Heart right ventricle (tissue), 16 donors: ENCODE measurements at regions not wholly inside any gene's neighbourhood (a gene's known extent, or its start where the extent isn't known, plus 50 kb on each side); places are given as distances from the start of the nearest gene placed in this dataset.

Source experiments
- ATAC-seq, 8 donors: fragments of 200-7000 bp; cut with Tn5 transposase; one replicate each; pipeline ENCODE4 v1.9.1; 2020; ENCODE audit warnings: mild to moderate bottlenecking in 8 of 8, moderate library complexity in 8 of 8, moderate number of reproducible peaks in 1 of 8
- DNase-seq, 2 donors: peaks; one replicate each; pipeline ENCODE4 v3.0.0-alpha.2; 2020
- H3K27ac ChIP-seq, 10 donors: fragments of 200-600 bp; sonication (generic) in 2 of 10; one replicate each; pipeline versions ENCODE4 v1.5.0 to v1.8.0; 2020 to 2022; ENCODE audit warnings: mild to moderate bottlenecking in 3 of 10
- H3K27me3 ChIP-seq, 7 donors: fragments of 200-600 bp; one replicate each; pipeline ENCODE4 v1.8.0; 2021 to 2022; ENCODE audit warnings: mild to moderate bottlenecking in 2 of 7
- H3K36me3 ChIP-seq, 9 donors: fragments of 200-600 bp; sonication (generic) in 1 of 9; one replicate each; pipeline versions ENCODE4 v1.5.0 to v1.8.0; 2020 to 2022; ENCODE audit warnings: mild to moderate bottlenecking in 2 of 9
- H3K4me1 ChIP-seq, 9 donors: fragments of 200-600 bp; sonication (generic) in 1 of 9; one replicate each; pipeline versions ENCODE4 v1.5.0 to v1.8.0; 2020 to 2022; ENCODE audit warnings: mild to moderate bottlenecking in 4 of 9
- H3K4me3 ChIP-seq, 10 donors: fragments of 200-600 bp; sonication (generic) in 2 of 10; one replicate each; pipeline versions ENCODE4 v1.5.0 to v1.8.0; 2020 to 2022; ENCODE audit warnings: mild to moderate bottlenecking in 7 of 10, moderate library complexity in 2 of 10
- H3K9me3 ChIP-seq, 11 donors: fragments of 200-600 bp in 10 of 11; sonication (generic) in 2 of 11; one replicate each; pipeline versions ENCODE4 v1.5.0 to v1.8.0; 2013 to 2022; ENCODE audit warnings: mild to moderate bottlenecking in 2 of 11, control low read depth in 1 of 11, moderate library complexity in 1 of 11
- WGBS, 2 donors: extraction: QIAGEN DNeasy Blood & Tissue Kit; methylation state at CpG; one replicate each; pipeline ENCODE4 v1.1.7; 2013; ENCODE audit warnings: inconsistent platforms in 1 of 2; 5-methylcytosine and 5-hydroxymethylcytosine counted together
- intact Hi-C, 10 donors: fragments of 100-400 bp; cut with DNase I; formaldehyde crosslinking; loops; one replicate each; pipeline versions ENCODE4 v1.11.1 to v1.14.2; 2022
- TF ChIP-seq, protein P1 (sequence below), 9 donors: fragments of 200-600 bp; sonication (generic) in 2 of 9; IDR thresholded peaks; one replicate each; pipeline versions ENCODE4 v1.5.0 to v1.8.0; 2021 to 2022; ENCODE audit warnings: antibody characterized with exemption in 9 of 9, mild to moderate bottlenecking in 5 of 9, moderate library complexity in 1 of 9
- donor health status: Arrhythmogenic right ventricular cardiomyopathy.
- donor health status: ischemic (EF 13 %, LVEDD 7.1; RV severe dilation, severe dysfunction).
- donor health status: healthy with polysubstance abuse.
- donor health status: DM: no; HTN: yes; CAD: no.
- donor health status: DM: no; HTN: no; CAD: no.
- donor health status: ischemic (EF 25% LVEDD 6.9; RV normal size, moderate dysfunction).
- donor health status: ischemic (EF 25% LVEDD 5.7; RV mildly dilated, moderate dysfunction).
- donor health status: healthy.
- donor health status: DM: yes; HTN: yes; CAD: no.
- donor health status: Ischemic cardiomyopathy.
- donor health status: ischemic (EF 35%, LVEDD 5.7; RV mildly dilated, moderate dysfunction).
- donor health status: nonischemic (EF 11% LVEDD 7.7; RV severe dilation, severe dysfunction).
- donor health status: DM: yes; HTN: yes; CAD: no.
- donor health status: PGD.
- donor health status: ischemic (EF 29% LVEDD 5.4; RV normal size, mild dysfunction).
- donor health status: nonischemic (EF 23%, LVEDD 6.1; RV moderate dilation, normal function).

DNA sequence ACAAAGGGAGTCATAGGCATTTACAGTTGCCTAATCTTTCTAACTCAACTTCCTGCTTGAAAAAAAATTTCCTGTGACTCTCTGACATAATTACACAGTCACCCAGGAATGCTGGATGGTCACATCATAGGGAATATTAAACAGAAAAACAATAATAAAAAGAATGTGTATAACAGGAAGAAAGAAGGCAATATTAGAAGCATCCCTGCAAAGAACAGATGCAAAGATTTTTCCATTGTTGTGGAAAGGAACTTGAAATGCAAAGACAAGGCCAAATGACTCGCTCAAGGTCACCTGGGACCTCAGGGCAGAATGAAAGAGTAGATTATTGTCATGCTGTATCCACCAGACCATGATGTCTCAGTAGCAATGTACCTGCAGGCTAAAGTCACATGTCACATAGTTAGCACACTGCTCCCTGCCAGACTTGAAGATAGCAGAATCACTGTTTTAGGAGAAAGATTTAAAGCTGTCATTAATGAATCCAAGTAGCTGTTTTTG, 184.3 kb downstream of the CYYR1 start:
- no peak for DNase-seq
- H3K36me3 ChIP-seq: no peaks in the 10 kb centered on the region
- TF ChIP-seq, protein P1, sequence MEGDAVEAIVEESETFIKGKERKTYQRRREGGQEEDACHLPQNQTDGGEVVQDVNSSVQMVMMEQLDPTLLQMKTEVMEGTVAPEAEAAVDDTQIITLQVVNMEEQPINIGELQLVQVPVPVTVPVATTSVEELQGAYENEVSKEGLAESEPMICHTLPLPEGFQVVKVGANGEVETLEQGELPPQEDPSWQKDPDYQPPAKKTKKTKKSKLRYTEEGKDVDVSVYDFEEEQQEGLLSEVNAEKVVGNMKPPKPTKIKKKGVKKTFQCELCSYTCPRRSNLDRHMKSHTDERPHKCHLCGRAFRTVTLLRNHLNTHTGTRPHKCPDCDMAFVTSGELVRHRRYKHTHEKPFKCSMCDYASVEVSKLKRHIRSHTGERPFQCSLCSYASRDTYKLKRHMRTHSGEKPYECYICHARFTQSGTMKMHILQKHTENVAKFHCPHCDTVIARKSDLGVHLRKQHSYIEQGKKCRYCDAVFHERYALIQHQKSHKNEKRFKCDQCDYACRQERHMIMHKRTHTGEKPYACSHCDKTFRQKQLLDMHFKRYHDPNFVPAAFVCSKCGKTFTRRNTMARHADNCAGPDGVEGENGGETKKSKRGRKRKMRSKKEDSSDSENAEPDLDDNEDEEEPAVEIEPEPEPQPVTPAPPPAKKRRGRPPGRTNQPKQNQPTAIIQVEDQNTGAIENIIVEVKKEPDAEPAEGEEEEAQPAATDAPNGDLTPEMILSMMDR (IDR thresholded peaks at IDR 0.05): no peak
- no peak overlapping the region for H3K27ac ChIP-seq
- intact Hi-C loops: no loop called here
- ATAC-seq: no peak
- H3K4me1 ChIP-seq: peaks cover 0 to 10% (median 0%) of the 10 kb centered on the region in 9 donors
- H3K4me3 ChIP-seq: no peak overlapping the region
- WGBS, 2 donors: 59 to 62% methylated on average over 1 of the region's 1 CpG
- no peaks in the 10 kb centered on the region for H3K27me3 ChIP-seq
- peaks cover 0 to 10% (median 0%) of the 10 kb centered on the region in 11 donors for H3K9me3 ChIP-seq

DNA sequence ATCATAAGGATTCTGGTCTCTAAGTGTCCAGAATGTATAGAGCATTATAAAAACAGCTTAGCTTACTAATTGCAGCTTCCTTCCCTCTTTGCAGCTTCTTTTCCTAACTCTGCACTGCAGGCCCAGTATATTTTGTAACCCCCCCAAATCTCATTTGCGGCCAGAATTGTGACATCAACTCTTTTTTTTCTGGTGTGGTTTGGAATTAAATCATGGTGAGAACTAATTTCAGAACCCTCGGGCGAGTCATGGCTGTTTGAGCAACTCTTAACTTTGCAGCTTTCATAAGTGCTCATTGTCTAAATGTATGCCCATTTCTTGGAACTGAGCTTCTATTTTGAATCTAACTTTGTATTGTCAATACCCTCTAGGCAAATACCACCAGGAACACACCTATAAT, 187.4 kb downstream of the CYYR1 start:
- ATAC-seq: no peak
- TF ChIP-seq, protein P1 (IDR thresholded peaks at IDR 0.05): no peak
- H3K9me3 ChIP-seq: peaks cover 0 to 10% (median 0%) of the 10 kb centered on the region in 11 donors

DNA sequence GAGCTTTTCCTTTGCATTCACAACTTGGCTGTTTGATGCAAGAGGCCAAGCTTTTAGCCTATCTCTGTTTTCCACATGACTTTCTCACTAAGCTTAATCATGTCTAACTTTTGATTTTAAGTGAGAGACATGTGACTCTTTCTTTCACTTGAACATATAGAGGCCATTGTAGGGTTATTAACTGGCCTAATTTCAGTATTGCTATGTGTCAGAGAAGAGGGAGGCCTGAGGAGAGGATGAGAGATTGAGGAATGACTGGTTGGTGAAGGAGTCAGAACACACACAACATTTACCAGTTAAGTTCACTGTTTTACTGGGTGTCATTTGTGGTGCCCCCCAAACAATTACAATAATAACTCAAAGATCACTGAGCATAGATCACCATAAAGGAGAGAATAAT, 193.5 kb downstream of the CYYR1 start:
- Histone ChIP-seq H3K36me3 (no peaks in the 10 kb centered on the region), H3K27ac (no peak overlapping the region), H3K4me1 (no peaks in the 10 kb centered on the region), H3K27me3 (no peaks in the 10 kb centered on the region), H3K4me3 (no peak overlapping the region), H3K9me3 (no peaks in the 10 kb centered on the region)
- TF ChIP-seq, protein P1 (IDR thresholded peaks at IDR 0.05): no peak
- intact Hi-C loops: no loop called here
- ATAC-seq (no peak), DNase-seq (no peak)

More for the DNA sequence above, 187.4 kb downstream of the CYYR1 start:
- intact Hi-C loops: no loop called here
- DNase-seq: no peak
- Histone ChIP-seq H3K27me3 (no peaks in the 10 kb centered on the region), H3K4me1 (peaks cover 0 to 10% (median 0%) of the 10 kb centered on the region in 9 donors), H3K4me3 (no peak overlapping the region), H3K27ac (no peak overlapping the region), H3K36me3 (no peaks in the 10 kb centered on the region)
- WGBS, 2 donors: 90 to 93% methylated on average over 3 of the region's 3 CpGs

DNA sequence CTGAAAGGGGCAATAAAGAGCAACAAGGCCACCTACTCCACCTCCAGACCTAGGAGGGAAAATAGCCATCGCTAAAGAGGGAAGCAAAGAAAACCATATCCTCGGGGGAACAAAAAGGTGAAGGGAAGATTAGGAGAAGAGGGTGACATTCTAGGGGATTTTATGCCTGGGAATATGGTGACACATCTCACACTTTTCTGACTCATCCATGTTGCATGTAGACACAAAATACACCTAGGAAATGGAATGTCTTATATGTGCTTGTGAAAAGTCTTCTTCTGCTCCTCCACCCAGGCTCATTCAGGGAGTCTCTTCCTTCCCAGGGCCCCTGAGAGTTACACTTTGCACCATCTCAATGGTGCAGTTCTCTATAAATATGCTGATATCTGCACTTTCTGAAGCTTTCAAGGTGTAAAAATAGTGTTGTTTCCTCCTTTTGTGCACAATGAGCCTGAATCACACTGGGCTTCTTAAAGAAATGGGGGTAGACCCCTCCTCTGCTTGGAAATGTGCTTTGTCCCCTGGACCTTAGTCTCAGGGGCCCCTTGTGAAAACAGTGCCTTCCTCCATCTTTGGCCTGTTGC, 195.9 kb downstream of the CYYR1 start:
- no peak for DNase-seq
- TF ChIP-seq, protein P1 (IDR thresholded peaks at IDR 0.05): no peak
- Histone ChIP-seq H3K9me3 (peaks cover 0 to 6% (median 0%) of the 10 kb centered on the region in 11 donors), H3K36me3 (no peaks in the 10 kb centered on the region), H3K4me1 (no peaks in the 10 kb centered on the region), H3K27ac (no peak overlapping the region), H3K27me3 (no peaks in the 10 kb centered on the region), H3K4me3 (no peak overlapping the region)
- intact Hi-C loops: no loop called here
- 93 to 98% methylated on average over 2 of the region's 2 CpGs for WGBS, 2 donors
- ATAC-seq: no peak
